HFFc6 (cell line): ENCODE measurements at regions not wholly inside any gene's neighbourhood (a gene's known extent, or its start where the extent isn't known, plus 50 kb on each side); places are given as distances from the start of the nearest gene placed in this dataset.

Source experiments
- DNase-seq: peaks from one replicate; pipeline ENCODE4 v3.0.0-alpha.2; 2018
- H3K27ac Mint-ChIP-seq: 2 replicates; pipeline ENCODE4 v1.8.0; 2020; ENCODE audit warnings: mild to moderate bottlenecking, mixed read lengths
- H3K27me3 Mint-ChIP-seq: 2 replicates; pipeline ENCODE4 v1.8.0; 2021; ENCODE audit warnings: mild to moderate bottlenecking, moderate library complexity, mixed read lengths; ENCODE audit not compliant: insufficient read depth
- H3K36me3 Mint-ChIP-seq: 2 replicates; pipeline ENCODE4 v1.8.0; 2021; ENCODE audit warnings: low read depth, mixed read lengths
- H3K4me1 Mint-ChIP-seq: 2 replicates; pipeline ENCODE4 v1.8.0; 2020; ENCODE audit warnings: low read depth, mixed read lengths
- H3K4me3 Mint-ChIP-seq: 2 replicates; pipeline ENCODE4 v1.8.0; 2020; ENCODE audit warnings: mild to moderate bottlenecking, moderate library complexity, mixed read lengths
- H3K9me3 Mint-ChIP-seq: 2 replicates; pipeline ENCODE4 v1.8.0; 2020; ENCODE audit warnings: mild to moderate bottlenecking, mixed read lengths
- TF ChIP-seq, protein P1 (sequence below): fragments of 200-600 bp; sonication (generic); IDR thresholded peaks from 2 replicates; pipeline ENCODE4 v1.5.0; 2021; ENCODE audit warnings: antibody characterized with exemption, mild to moderate bottlenecking

- no peak for DNase-seq
- H3K4me1 Mint-ChIP-seq = peaks cover 6% of the 10 kb centered on the region; the same call in 1 of the 2 replicates
- H3K27me3 Mint-ChIP-seq = no peaks in the 10 kb centered on the region
- no peaks in the 10 kb centered on the region for H3K36me3 Mint-ChIP-seq
- TF ChIP-seq, protein P1, sequence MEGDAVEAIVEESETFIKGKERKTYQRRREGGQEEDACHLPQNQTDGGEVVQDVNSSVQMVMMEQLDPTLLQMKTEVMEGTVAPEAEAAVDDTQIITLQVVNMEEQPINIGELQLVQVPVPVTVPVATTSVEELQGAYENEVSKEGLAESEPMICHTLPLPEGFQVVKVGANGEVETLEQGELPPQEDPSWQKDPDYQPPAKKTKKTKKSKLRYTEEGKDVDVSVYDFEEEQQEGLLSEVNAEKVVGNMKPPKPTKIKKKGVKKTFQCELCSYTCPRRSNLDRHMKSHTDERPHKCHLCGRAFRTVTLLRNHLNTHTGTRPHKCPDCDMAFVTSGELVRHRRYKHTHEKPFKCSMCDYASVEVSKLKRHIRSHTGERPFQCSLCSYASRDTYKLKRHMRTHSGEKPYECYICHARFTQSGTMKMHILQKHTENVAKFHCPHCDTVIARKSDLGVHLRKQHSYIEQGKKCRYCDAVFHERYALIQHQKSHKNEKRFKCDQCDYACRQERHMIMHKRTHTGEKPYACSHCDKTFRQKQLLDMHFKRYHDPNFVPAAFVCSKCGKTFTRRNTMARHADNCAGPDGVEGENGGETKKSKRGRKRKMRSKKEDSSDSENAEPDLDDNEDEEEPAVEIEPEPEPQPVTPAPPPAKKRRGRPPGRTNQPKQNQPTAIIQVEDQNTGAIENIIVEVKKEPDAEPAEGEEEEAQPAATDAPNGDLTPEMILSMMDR = no peak
- H3K27ac Mint-ChIP-seq = no peak overlapping the region
- H3K4me3 Mint-ChIP-seq = no peak overlapping the region
- no peaks in the 10 kb centered on the region for H3K9me3 Mint-ChIP-seq
These were observed 556.2 kb upstream of the JARID2 start for GRCh38 chr6:14689639-14690038.

- no peaks in the 10 kb centered on the region for H3K27me3 Mint-ChIP-seq
- no peak overlapping the region for H3K27ac Mint-ChIP-seq
- H3K9me3 Mint-ChIP-seq = no peaks in the 10 kb centered on the region
- H3K36me3 Mint-ChIP-seq = no peaks in the 10 kb centered on the region
- no peak overlapping the region for H3K4me3 Mint-ChIP-seq
- DNase-seq = no peak
- peaks cover 6% of the 10 kb centered on the region; the same call in 1 of the 2 replicates for H3K4me1 Mint-ChIP-seq
- TF ChIP-seq, protein P1 = no peak
These were observed 555.5 kb upstream of the JARID2 start for GRCh38 chr6:14690120-14691056.

DNA sequence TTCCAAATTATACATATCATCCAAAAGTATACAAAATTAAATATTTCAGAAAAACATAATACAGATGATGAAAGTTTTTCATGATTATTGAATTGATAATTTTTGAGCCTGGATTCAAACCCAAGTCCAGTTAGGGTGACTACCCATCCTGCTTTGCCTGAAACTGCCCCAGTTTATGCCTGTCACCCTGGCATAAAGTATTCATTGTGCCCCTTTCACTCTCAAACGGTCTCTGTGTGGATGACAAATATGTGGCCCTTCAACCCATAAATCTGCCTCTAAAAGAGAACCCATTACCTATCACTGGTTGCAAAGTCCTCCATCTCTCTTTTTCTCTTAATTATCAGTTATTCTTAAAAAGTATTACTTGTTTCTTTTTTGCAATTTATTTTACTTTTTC, 553.7 kb upstream of the JARID2 start:
- TF ChIP-seq, protein P1 = no peak
- H3K9me3 Mint-ChIP-seq = no peaks in the 10 kb centered on the region
- no peak overlapping the region for H3K27ac Mint-ChIP-seq
- no peaks in the 10 kb centered on the region for H3K36me3 Mint-ChIP-seq
- H3K4me1 Mint-ChIP-seq = peaks cover 6% of the 10 kb centered on the region; the same call in 1 of the 2 replicates
- no peaks in the 10 kb centered on the region for H3K27me3 Mint-ChIP-seq
- no peak overlapping the region for H3K4me3 Mint-ChIP-seq
- DNase-seq = no peak

- Mint-ChIP-seq H3K36me3 (no peaks in the 10 kb centered on the region), H3K27me3 (no peaks in the 10 kb centered on the region), H3K27ac (no peak overlapping the region), H3K9me3 (no peaks in the 10 kb centered on the region), H3K4me3 (no peak overlapping the region), H3K4me1 (peaks cover 6% of the 10 kb centered on the region; the same call in 1 of the 2 replicates)
- TF ChIP-seq, protein P1 = no peak
- no peak for DNase-seq
These were observed 552.3 kb upstream of the JARID2 start for GRCh38 chr6:14693301-14694192.

- no peaks in the 10 kb centered on the region for H3K9me3 Mint-ChIP-seq
- no peak for DNase-seq
- H3K36me3 Mint-ChIP-seq = no peaks in the 10 kb centered on the region
- no peak overlapping the region for H3K4me3 Mint-ChIP-seq
- peaks cover 6% of the 10 kb centered on the region; the same call in 1 of the 2 replicates for H3K4me1 Mint-ChIP-seq
- H3K27me3 Mint-ChIP-seq = no peaks in the 10 kb centered on the region
- H3K27ac Mint-ChIP-seq = no peak overlapping the region
- TF ChIP-seq, protein P1 = no peak
These were observed 551.6 kb upstream of the JARID2 start for GRCh38 chr6:14694308-14694707.
